K562 (cell line): ENCODE measurements at regions not wholly inside any gene's neighbourhood (a gene's known extent, or its start where the extent isn't known, plus 50 kb on each side); places are given as distances from the start of the nearest gene placed in this dataset.

Experiments
- ATAC-seq: fragments of 200-7000 bp; cut with Tn5 transposase; 3 replicates; pipeline ENCODE4 v1.9.1; 2020; ENCODE audit warnings: moderate library complexity
- BruUV-seq: library from RNA; stranded (reverse); fragments of 400-500 nt; replicated peaks from 2 replicates; lab custom pipeline; 2021; lab: Mats Ljungman, UMichigan
- CTCF ChIA-PET: fragments of 300-600 bp; formaldehyde crosslinking; extraction: SDS; loops from one replicate; lab custom pipeline; 2021; ENCODE audit warnings: low intra/inter-chr PET ratio; lab: Yijun Ruan, JAX
- POLR2A ChIA-PET: fragments of 300-600, 350-650 bp; sonication (Branson Sonifier 250); formaldehyde crosslinking; extraction: SDS; loops from one replicate; lab custom pipeline; 2021; ENCODE audit warnings: antibody characterized with exemption, inconsistent platforms; lab: Yijun Ruan, JAX
- DNase-seq, 4 experiments: peaks; one replicate each; pipeline versions ENCODE4 v3.0.0 to v3.0.0-alpha.2; 2011 to 2018; ENCODE audit warnings: low spot score in 3 of 4, mixed read lengths in 3 of 4; ENCODE audit errors: extremely low read depth in 1 of 4
- FAIRE-seq: peaks from 2 replicates; lab custom pipeline; 2011; peaks lifted over from hg19 to GRCh38; lab: Jason Lieb, UNC
- H2AFZ ChIP-seq: 2 replicates; pipeline ENCODE4 v1.6.0; 2011; ENCODE audit warnings: low read depth, low read length, control low read depth, inconsistent platforms
- H3K27ac ChIP-seq: fragments of 200-600 bp; 3 replicates; pipeline ENCODE4 v1.8.0; 2011; ENCODE audit warnings: low read depth, mild to moderate bottlenecking, control low read depth, inconsistent platforms, low read length, moderate library complexity, mixed read lengths; ENCODE audit errors: extremely low read depth
- H3K27me3 ChIP-seq, 2 experiments: fragments of 300-600 bp in 1 of 2; 2 replicates in 1 of 2; 3 replicates in 1 of 2; pipeline versions ENCODE4 v1.6.0 to v1.8.0; 2011; ENCODE audit warnings: inconsistent platforms in 2 of 2, low read length in 2 of 2, mild to moderate bottlenecking in 1 of 2, mixed read lengths in 1 of 2, moderate library complexity in 1 of 2; ENCODE audit not compliant: control insufficient read depth in 2 of 2, insufficient read depth in 2 of 2
- H3K36me3 ChIP-seq: fragments of 300-600 bp; 3 replicates; pipeline ENCODE4 v1.8.0; 2011; ENCODE audit warnings: mild to moderate bottlenecking, low read length, inconsistent platforms; ENCODE audit not compliant: control insufficient read depth, insufficient read depth
- H3K4me1 ChIP-seq, 2 experiments: fragments of 200-600 bp in 1 of 2; replicated peaks in 1 of 2; 2 replicates in 1 of 2; 3 replicates in 1 of 2; pipeline versions ENCODE4 v1.5.1 to v1.8.0; 2011; ENCODE audit warnings: inconsistent platforms in 2 of 2, low read length in 2 of 2, mild to moderate bottlenecking in 1 of 2, mixed read lengths in 1 of 2, moderate library complexity in 1 of 2; ENCODE audit not compliant: control insufficient read depth in 2 of 2, insufficient read depth in 2 of 2
- H3K4me2 ChIP-seq: 2 replicates; pipeline ENCODE4 v1.6.1; 2011; ENCODE audit warnings: low read length, control low read depth, inconsistent platforms, mixed read lengths; ENCODE audit not compliant: insufficient read depth
- H3K4me3 ChIP-seq: fragments of 200-600 bp; sonication (generic), shearing (Covaris generic); 2 replicates; pipeline ENCODE4 v1.5.1; 2016; ENCODE audit warnings: control low read depth, inconsistent platforms
- H3K79me2 ChIP-seq: fragments of 200-600 bp; 3 replicates; pipeline ENCODE4 v1.8.0; 2011; ENCODE audit warnings: low read length, inconsistent platforms; ENCODE audit not compliant: control insufficient read depth, insufficient read depth
- H3K9ac ChIP-seq, 2 experiments: 2 replicates each; pipeline versions ENCODE4 v1.6.0 to v1.6.1; 2011; ENCODE audit warnings: low read depth in 2 of 2, low read length in 2 of 2, control low read depth in 1 of 2, inconsistent platforms in 1 of 2, mild to moderate bottlenecking in 1 of 2, mixed read lengths in 1 of 2; ENCODE audit not compliant: insufficient read depth in 1 of 2
- H3K9me1 ChIP-seq: one replicate; pipeline ENCODE4 v1.6.0; 2011; ENCODE audit warnings: inconsistent platforms, mild to moderate bottlenecking, low read length, moderate library complexity; ENCODE audit not compliant: control insufficient read depth, insufficient read depth
- H3K9me3 ChIP-seq: replicated peaks from 2 replicates; pipeline ENCODE4 v1.5.1; 2011; ENCODE audit warnings: low read depth, low read length, inconsistent platforms; ENCODE audit not compliant: control insufficient read depth, insufficient read depth
- H4K20me1 ChIP-seq: replicated peaks from 2 replicates; pipeline ENCODE4 v1.6.1; 2011; ENCODE audit warnings: low read length, inconsistent platforms, mixed read lengths; ENCODE audit not compliant: control insufficient read depth, insufficient read depth
- CEBPB ChIP-seq: fragments of 450-650 bp; IDR thresholded peaks from 2 replicates; pipeline ENCODE4 v1.6.1; 2016; ENCODE audit warnings: missing genetic modification characterization, missing compliant biosample characterization
- CEBPG ChIP-seq, 3 experiments: fragments of 200-800 bp in 1 of 3; sonication (Bioruptor generic) in 1 of 3; sonication (generic) in 1 of 3; formaldehyde crosslinking in 1 of 3; IDR thresholded peaks in 2 of 3; conservative IDR thresholded peaks in 1 of 3; 2 replicates each; pipeline versions ENCODE4 v1.6.1 to v1.8.0; 2016 to 2022; ENCODE audit warnings: missing compliant biosample characterization in 2 of 3, missing genetic modification characterization in 2 of 3, mild to moderate bottlenecking in 1 of 3, missing genetic modification reagents in 1 of 3
- PTRF ChIP-seq: fragments of 450-650 bp; IDR thresholded peaks from 2 replicates; pipeline ENCODE4 v1.6.1; 2016; ENCODE audit warnings: mild to moderate bottlenecking, missing genetic modification characterization, missing compliant biosample characterization
- SMARCE1 ChIP-seq: fragments of 450-650 bp; IDR thresholded peaks from 2 replicates; pipeline ENCODE4 v1.7.1; 2016; ENCODE audit warnings: mild to moderate bottlenecking
- UBTF ChIP-seq, 2 experiments: IDR thresholded peaks; 2 replicates each; pipeline ENCODE4 v1.6.1; 2012; ENCODE audit warnings: improper control_type of control experiment in 2 of 2, low read depth in 2 of 2, low read length in 2 of 2, borderline replicate concordance in 1 of 2
- WGBS: fragments of 100-300 bp; shearing (Covaris generic); methylation state at CpG from one replicate; pipeline ENCODE4 v1.1.6; 2016; ENCODE audit warnings: low coverage, mixed read lengths; ENCODE audit not compliant: insufficient coverage; ENCODE audit errors: missing lambda C conversion rate; 5-methylcytosine and 5-hydroxymethylcytosine counted together
- in situ Hi-C: fragments of 300-500 bp; cut with MboI; formaldehyde crosslinking; loops from 4 replicates; pipeline ENCODE4 v1.15.0; 2018; ENCODE audit warnings: inconsistent platforms, mixed read lengths
- intact Hi-C: fragments of 100-400 bp; cut with micrococcal nuclease; formaldehyde crosslinking; loops from 2 replicates; pipeline ENCODE4 v1.14.2; 2022
- TF ChIP-seq, protein P1 (sequence below), 2 experiments: fragments of 450-650 bp in 1 of 2; sonication (generic) in 1 of 2; formaldehyde crosslinking in 1 of 2; IDR thresholded peaks in 1 of 2; conservative IDR thresholded peaks in 1 of 2; 2 replicates each; pipeline versions ENCODE4 v1.6.1 to v1.8.1; 2016 to 2023; ENCODE audit warnings: mild to moderate bottlenecking in 2 of 2, moderate library complexity in 2 of 2, inconsistent platforms in 1 of 2, missing genetic modification reagents in 1 of 2

DNA sequence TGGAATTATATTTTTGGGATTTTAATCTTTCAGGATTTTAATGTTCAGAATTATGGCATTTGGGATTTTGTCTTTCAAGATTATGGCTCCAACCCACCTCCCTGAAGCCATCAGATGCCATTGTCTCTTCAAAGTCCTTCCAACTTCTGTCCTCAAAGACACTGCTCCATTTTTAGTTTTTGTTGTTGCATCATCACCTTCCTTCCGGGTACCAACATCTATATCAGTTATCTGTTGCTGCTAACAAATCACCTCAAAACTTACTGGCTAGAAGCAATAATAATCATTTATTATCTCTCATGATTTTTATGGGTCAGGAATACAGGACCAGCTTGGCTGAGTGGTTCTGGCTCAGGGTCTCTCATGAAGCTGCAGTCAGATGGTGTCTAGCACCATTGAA, 138.8 kb upstream of the ZBED5 start:
- BruUV-seq = no TSS peak
- peaks cover 2 to 19% of the 10 kb centered on the region in 2 experiments; a peak in 4 of 5 replicates for H3K27me3 ChIP-seq
- FAIRE-seq (no peak), DNase-seq (no peak), ATAC-seq (no peak)
- H3K27ac ChIP-seq = no peak overlapping the region
- intact Hi-C loops = no loop called here
- no peaks in the 10 kb centered on the region for H3K9me1 ChIP-seq
- ChIA-PET CTCF (no interaction called here), POLR2A (no interaction called here)
- H3K4me3 ChIP-seq = no peak overlapping the region
- no peak overlapping the region for H3K9ac ChIP-seq
- no peaks in the 10 kb centered on the region for H3K36me3 ChIP-seq
- in situ Hi-C loops = no loop called here
- H3K79me2 ChIP-seq = no peaks in the 10 kb centered on the region
- no peaks in the 10 kb centered on the region for H4K20me1 ChIP-seq
- no peak overlapping the region for H2AFZ ChIP-seq
- TF ChIP-seq, protein P1, sequence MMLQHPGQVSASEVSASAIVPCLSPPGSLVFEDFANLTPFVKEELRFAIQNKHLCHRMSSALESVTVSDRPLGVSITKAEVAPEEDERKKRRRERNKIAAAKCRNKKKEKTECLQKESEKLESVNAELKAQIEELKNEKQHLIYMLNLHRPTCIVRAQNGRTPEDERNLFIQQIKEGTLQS (IDR thresholded peaks at IDR 0.05) = peak; percentile 83
- TF ChIP-seq, protein P1 (CRISPR knock-in tag; conservative IDR thresholded peaks at IDR 0.05) = no peak
- no peak for TF ChIP-seq PTRF (tag)
- TF ChIP-seq SMARCE1 = no peak
- no peak for TF ChIP-seq CEBPG (CRISPR knock-in tag; IDR thresholded peaks at IDR 0.05)
- TF ChIP-seq CEBPG (tag; conservative IDR thresholded peaks at IDR 0.05 in 1 of 2, IDR thresholded peaks at IDR 0.05 in 1 of 2) = peak; percentile 80 to 89
- TF ChIP-seq CEBPB (tag) = peak; percentile 50
- no peak for TF ChIP-seq UBTF (IDR thresholded peaks at IDR 0.05; ENCODE audit: borderline replicate concordance in 1 of 2, low read depth in 2 of 2, low read length in 2 of 2)
- no peaks in the 10 kb centered on the region for H3K4me1 ChIP-seq
- 6% methylated on average over 1 of the region's 1 CpG for WGBS
- no peak overlapping the region for H3K4me2 ChIP-seq
- no peaks in the 10 kb centered on the region for H3K9me3 ChIP-seq
